ENCODE measurements at regions not wholly inside any gene's neighbourhood (a gene's known extent, or its start where the extent isn't known, plus 50 kb on each side); places are given as distances from the start of the nearest gene placed in this dataset.

- TF ChIP-seq IRF1 (CRISPR knock-in tag; IDR thresholded peaks at IDR 0.05; ENCODE audit: low read depth) (no peak), ZNF33B (CRISPR knock-in tag; IDR thresholded peaks at IDR 0.05) (no peak), PRDM10 (CRISPR knock-in tag; IDR thresholded peaks at IDR 0.05; ENCODE audit: low read depth) (no peak), AGO1 (IDR thresholded peaks at IDR 0.05; ENCODE audit: low read depth, low read length, poor library complexity, severe bottlenecking) (no peak), ONECUT2 (CRISPR knock-in tag; IDR thresholded peaks at IDR 0.05) (no peak), KIAA2018 (CRISPR knock-in tag; IDR thresholded peaks at IDR 0.05; ENCODE audit: borderline replicate concordance) (no peak), ZBTB44 (CRISPR knock-in tag; IDR thresholded peaks at IDR 0.05) (no peak), ZKSCAN8 (CRISPR knock-in tag; IDR thresholded peaks at IDR 0.05; ENCODE audit: borderline replicate concordance) (no peak), ZNF496 (CRISPR knock-in tag; IDR thresholded peaks at IDR 0.05; ENCODE audit: insufficient replicate concordance) (no peak), ZBTB20 (CRISPR knock-in tag; IDR thresholded peaks at IDR 0.05; ENCODE audit: borderline replicate concordance, low read depth) (0 out of 2 replicates have a peak, but pooled peaks have one; percentile 13), RFXANK (CRISPR knock-in tag; IDR thresholded peaks at IDR 0.05) (no peak), TCF7 (IDR thresholded peaks at IDR 0.05; ENCODE audit: low read depth) (no peak), KMT2A (CRISPR knock-in tag; IDR thresholded peaks at IDR 0.05) (no peak), CCAR2 (optimal IDR thresholded peaks at IDR 0.05; ENCODE audit: low read depth, low read length) (no peak), HNRNPK (IDR thresholded peaks at IDR 0.05; ENCODE audit: low read depth, low read length, poor library complexity, severe bottlenecking) (no peak)
Measured at GRCh38 chr2:120552079-120552478, 183.6 kb upstream of the GLI2 start (continued).
